IPS-15b (cell line): ENCODE measurements at regions not wholly inside any gene's neighbourhood (a gene's known extent, or its start where the extent isn't known, plus 50 kb on each side); places are given as distances from the start of the nearest gene placed in this dataset.

Experiments used
- H3K27me3 ChIP-seq: one replicate; pipeline ENCODE4 v1.6.1; 2013; ENCODE audit warnings: low read length; ENCODE audit not compliant: control insufficient read depth, insufficient read depth
- H3K36me3 ChIP-seq: one replicate; pipeline ENCODE4 v1.6.1; 2013; ENCODE audit warnings: low read length; ENCODE audit not compliant: control insufficient read depth, insufficient read depth
- H3K4me1 ChIP-seq: one replicate; pipeline ENCODE4 v1.6.1; 2013; ENCODE audit warnings: mild to moderate bottlenecking, low read length; ENCODE audit not compliant: control insufficient read depth, insufficient read depth
- H3K4me3 ChIP-seq: one replicate; pipeline ENCODE4 v1.5.1; 2013; ENCODE audit warnings: low read depth, low read length
- H3K9ac ChIP-seq: one replicate; pipeline ENCODE4 v1.6.1; 2013; ENCODE audit warnings: low read depth, mild to moderate bottlenecking, low read length
- H3K9me3 ChIP-seq: one replicate; pipeline ENCODE4 v1.6.1; 2013; ENCODE audit warnings: mild to moderate bottlenecking, low read length; ENCODE audit not compliant: control insufficient read depth, insufficient read depth

- Histone ChIP-seq H3K4me3 (no peak overlapping the region), H3K9ac (no peak overlapping the region), H3K36me3 (no peaks in the 10 kb centered on the region), H3K4me1 (peaks cover 7% of the 10 kb centered on the region), H3K27me3 (no peaks in the 10 kb centered on the region), H3K9me3 (no peaks in the 10 kb centered on the region)
Observed at GRCh38 chr9:15113288-15113687, 193.7 kb downstream of the TTC39B start.

- Histone ChIP-seq H3K36me3 (no peaks in the 10 kb centered on the region), H3K9me3 (no peaks in the 10 kb centered on the region), H3K9ac (no peak overlapping the region), H3K4me3 (no peak overlapping the region), H3K27me3 (no peaks in the 10 kb centered on the region), H3K4me1 (peaks cover 4% of the 10 kb centered on the region)
Observed at GRCh38 chr9:15111071-15111470, 195.9 kb downstream of the TTC39B start.

GRCh38 chr9:15104826-15105420 lies 194.7 kb upstream of the FREM1 start:
- H3K36me3 ChIP-seq = no peaks in the 10 kb centered on the region
- H3K27me3 ChIP-seq = no peaks in the 10 kb centered on the region
- H3K9me3 ChIP-seq = no peaks in the 10 kb centered on the region
- no peak overlapping the region for H3K4me3 ChIP-seq
- no peaks in the 10 kb centered on the region for H3K4me1 ChIP-seq
- H3K9ac ChIP-seq = no peak overlapping the region

- Histone ChIP-seq H3K9me3 (no peaks in the 10 kb centered on the region), H3K4me1 (no peaks in the 10 kb centered on the region), H3K36me3 (no peaks in the 10 kb centered on the region), H3K4me3 (no peak overlapping the region), H3K27me3 (no peaks in the 10 kb centered on the region), H3K9ac (no peak overlapping the region)
Observed at GRCh38 chr9:15103290-15103689, 193.1 kb upstream of the FREM1 start.

- Histone ChIP-seq H3K9me3 (no peaks in the 10 kb centered on the region), H3K27me3 (no peaks in the 10 kb centered on the region), H3K36me3 (no peaks in the 10 kb centered on the region), H3K4me3 (no peak overlapping the region), H3K9ac (no peak overlapping the region), H3K4me1 (no peaks in the 10 kb centered on the region)
Observed at GRCh38 chr9:15101095-15101494, 190.9 kb upstream of the FREM1 start.

- no peaks in the 10 kb centered on the region for H3K27me3 ChIP-seq
- H3K4me3 ChIP-seq = no peak overlapping the region
- no peaks in the 10 kb centered on the region for H3K4me1 ChIP-seq
- no peak overlapping the region for H3K9ac ChIP-seq
- no peaks in the 10 kb centered on the region for H3K9me3 ChIP-seq
- no peaks in the 10 kb centered on the region for H3K36me3 ChIP-seq
Observed at GRCh38 chr9:15100571-15100970, 190.3 kb upstream of the FREM1 start.

GRCh38 chr9:15096972-15097371 lies 186.7 kb upstream of the FREM1 start:
- H3K27me3 ChIP-seq = no peaks in the 10 kb centered on the region
- no peaks in the 10 kb centered on the region for H3K9me3 ChIP-seq
- no peaks in the 10 kb centered on the region for H3K4me1 ChIP-seq
- H3K9ac ChIP-seq = no peak overlapping the region
- no peaks in the 10 kb centered on the region for H3K36me3 ChIP-seq
- H3K4me3 ChIP-seq = no peak overlapping the region

- Histone ChIP-seq H3K4me1 (no peaks in the 10 kb centered on the region), H3K36me3 (no peaks in the 10 kb centered on the region), H3K4me3 (no peak overlapping the region), H3K9ac (no peak overlapping the region), H3K27me3 (no peaks in the 10 kb centered on the region), H3K9me3 (no peaks in the 10 kb centered on the region)
Observed at GRCh38 chr9:15086778-15087324, 176.6 kb upstream of the FREM1 start.

GRCh38 chr9:15086156-15086763 lies 176.0 kb upstream of the FREM1 start:
- no peaks in the 10 kb centered on the region for H3K27me3 ChIP-seq
- no peaks in the 10 kb centered on the region for H3K9me3 ChIP-seq
- H3K4me3 ChIP-seq = no peak overlapping the region
- no peaks in the 10 kb centered on the region for H3K4me1 ChIP-seq
- H3K9ac ChIP-seq = no peak overlapping the region
- H3K36me3 ChIP-seq = no peaks in the 10 kb centered on the region

- Histone ChIP-seq H3K9me3 (no peaks in the 10 kb centered on the region), H3K36me3 (no peaks in the 10 kb centered on the region), H3K9ac (no peak overlapping the region), H3K4me3 (no peak overlapping the region), H3K27me3 (no peaks in the 10 kb centered on the region), H3K4me1 (peaks cover 3% of the 10 kb centered on the region)
Observed at GRCh38 chr9:15081021-15081753, 171.0 kb upstream of the FREM1 start.

GRCh38 chr9:15080401-15080800 lies 170.2 kb upstream of the FREM1 start:
- Histone ChIP-seq H3K9ac (no peak overlapping the region), H3K9me3 (no peaks in the 10 kb centered on the region), H3K4me3 (no peak overlapping the region), H3K36me3 (no peaks in the 10 kb centered on the region), H3K27me3 (no peaks in the 10 kb centered on the region), H3K4me1 (peaks cover 3% of the 10 kb centered on the region)

- Histone ChIP-seq H3K9me3 (no peaks in the 10 kb centered on the region), H3K36me3 (no peaks in the 10 kb centered on the region), H3K4me1 (peaks cover 3% of the 10 kb centered on the region), H3K9ac (no peak overlapping the region), H3K4me3 (no peak overlapping the region), H3K27me3 (no peaks in the 10 kb centered on the region)
Observed at GRCh38 chr9:15079989-15080388, 169.8 kb upstream of the FREM1 start.
